HG02759 (cell line): ENCODE measurements at regions not wholly inside any gene's neighbourhood (a gene's known extent, or its start where the extent isn't known, plus 50 kb on each side); places are given as distances from the start of the nearest gene placed in this dataset.
"Not testable (repeated sequence)": the region's sequence is repeated elsewhere in the genome, so short reads cannot be mapped to it uniquely, and the experiment has no call there.

Source experiments
- ATAC-seq: cut with Tn5 transposase; IDR thresholded peaks from one replicate; pipeline ENCODE4 v1.9.1; 2021; ENCODE audit warnings: mild to moderate bottlenecking, moderate library complexity; ENCODE audit not compliant: unreplicated experiment

DNA sequence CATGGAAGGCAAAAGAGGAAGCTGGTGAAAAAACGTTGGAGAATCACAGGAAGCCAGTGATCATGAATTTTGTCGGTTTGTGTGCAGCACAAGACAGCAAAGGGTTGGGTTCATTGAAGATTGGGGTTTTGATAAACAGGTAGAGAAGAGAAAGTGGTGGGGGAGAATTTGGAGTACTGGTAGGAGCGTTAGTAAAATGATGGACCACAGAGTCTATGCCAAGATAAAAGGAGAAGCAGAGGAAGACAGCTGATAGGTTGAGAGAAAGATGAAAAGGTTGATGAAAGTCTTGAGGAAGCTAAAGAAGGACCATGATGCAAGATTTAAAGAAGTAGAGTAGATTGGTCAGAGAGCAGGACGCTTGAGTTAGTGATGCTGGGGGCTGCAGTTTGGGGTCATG, 156.8 kb upstream of the POU3F1 start:
- no peak for ATAC-seq

GRCh38 chr1:38201431-38201830, 154.8 kb upstream of the POU3F1 start:
- no peak for ATAC-seq

DNA sequence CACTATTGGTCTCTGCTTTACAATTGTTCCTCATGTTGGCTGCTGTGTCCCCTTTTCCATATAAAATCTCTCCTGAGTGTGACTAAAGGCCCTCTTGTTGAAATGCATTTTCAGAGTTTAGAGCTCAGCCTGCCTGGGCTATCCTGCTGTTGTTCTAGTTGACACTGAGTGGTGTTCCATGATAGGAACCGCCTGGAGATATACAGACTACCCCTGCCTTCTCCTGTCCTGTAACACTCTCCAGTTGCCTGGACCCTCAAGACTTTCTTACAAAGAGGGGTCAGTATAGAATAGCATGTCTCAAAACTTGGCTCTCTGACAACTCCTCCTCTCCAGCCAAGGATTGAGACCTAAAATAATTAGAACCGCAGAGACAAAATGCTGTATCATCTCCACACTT, 152.0 kb upstream of the POU3F1 start:
- no peak for ATAC-seq

DNA sequence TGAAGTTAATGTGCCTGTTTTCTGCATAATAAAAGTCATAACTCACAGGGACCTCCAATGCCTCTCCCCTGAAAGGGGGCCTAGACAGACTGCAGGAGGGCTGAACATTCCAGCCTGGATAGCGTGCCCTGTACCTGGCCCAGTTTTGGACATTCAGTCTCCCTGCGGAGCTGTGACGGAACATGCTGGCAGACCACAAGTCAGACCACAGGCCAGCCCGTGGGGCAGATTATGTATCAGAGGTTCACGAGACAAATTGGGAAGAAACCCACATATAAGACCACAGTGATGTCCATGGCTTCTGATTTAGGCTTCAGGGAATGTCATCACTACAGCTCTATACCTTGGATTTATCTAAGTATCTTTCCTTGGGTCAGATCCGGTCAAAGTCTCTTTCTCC, 151.5 kb upstream of the POU3F1 start:
- ATAC-seq, result no peak

GRCh38 chr1:38197312-38198061, 150.9 kb upstream of the POU3F1 start:
- no peak for ATAC-seq

DNA sequence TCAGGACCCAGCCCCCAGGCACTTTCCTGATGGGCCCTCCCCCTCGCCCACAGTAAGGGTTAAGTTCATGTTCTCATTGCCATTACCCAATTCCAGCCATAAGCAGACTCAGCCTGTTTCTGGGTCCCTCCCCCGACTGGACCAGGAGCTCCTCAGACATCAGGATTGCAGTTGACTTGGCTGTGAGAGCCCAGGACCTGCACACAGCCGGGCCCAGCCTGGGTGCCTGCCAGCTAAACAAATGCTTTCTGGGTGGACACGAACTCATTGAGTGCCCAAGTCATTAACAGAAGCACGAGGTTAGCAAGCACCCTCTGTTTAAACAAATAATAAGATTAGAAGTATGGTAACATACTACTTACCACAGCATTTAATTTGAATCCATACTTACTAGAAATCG, 147.9 kb upstream of the POU3F1 start:
- no peak for ATAC-seq

- ATAC-seq, result no peak
Measured at GRCh38 chr1:38193040-38193439, 146.4 kb upstream of the POU3F1 start.

DNA sequence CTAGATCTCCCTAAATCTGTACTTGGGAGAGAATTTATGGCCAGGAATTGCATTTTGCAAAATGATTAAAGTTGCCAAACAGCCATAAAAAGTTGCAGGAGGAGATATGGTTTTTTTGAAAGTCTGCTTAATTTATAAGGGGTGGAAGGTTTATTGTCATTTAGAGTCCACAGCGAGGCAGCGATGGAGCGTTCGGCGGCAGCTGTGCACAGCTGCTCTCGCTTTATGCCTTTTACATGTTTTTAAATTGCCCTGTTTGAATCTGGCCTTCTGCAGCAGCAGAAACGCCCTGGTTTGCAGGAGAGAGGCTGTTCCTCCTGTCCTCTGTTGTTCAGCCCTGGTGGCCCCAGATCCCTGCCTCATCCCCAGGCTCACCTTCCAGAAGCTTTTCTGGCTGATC, 144.9 kb upstream of the POU3F1 start:
- no peak for ATAC-seq

DNA sequence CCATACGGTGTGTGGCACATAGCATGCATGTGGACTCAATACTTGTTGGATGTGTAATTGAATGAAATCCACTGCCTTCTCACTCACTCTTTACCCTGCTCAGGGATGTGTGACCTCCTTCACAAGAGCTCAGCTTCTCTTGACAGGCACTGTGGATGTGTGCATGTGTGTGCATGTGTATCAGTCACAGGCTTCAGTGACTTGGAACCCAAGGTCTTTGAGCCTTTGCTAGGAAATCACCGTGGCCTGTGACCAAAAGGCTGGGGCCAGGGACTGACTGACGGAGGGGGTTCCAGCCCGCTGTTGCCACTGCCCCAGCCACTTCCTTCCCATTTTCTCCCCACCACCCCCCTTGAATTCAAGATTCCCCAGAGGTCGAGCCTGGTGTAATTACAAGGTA, 144.4 kb upstream of the POU3F1 start:
- ATAC-seq, result no peak

GRCh38 chr1:38187552-38187951, 141.0 kb upstream of the POU3F1 start:
- no peak for ATAC-seq

GRCh38 chr1:38186566-38186965, 140.0 kb upstream of the POU3F1 start:
- ATAC-seq, result no peak

DNA sequence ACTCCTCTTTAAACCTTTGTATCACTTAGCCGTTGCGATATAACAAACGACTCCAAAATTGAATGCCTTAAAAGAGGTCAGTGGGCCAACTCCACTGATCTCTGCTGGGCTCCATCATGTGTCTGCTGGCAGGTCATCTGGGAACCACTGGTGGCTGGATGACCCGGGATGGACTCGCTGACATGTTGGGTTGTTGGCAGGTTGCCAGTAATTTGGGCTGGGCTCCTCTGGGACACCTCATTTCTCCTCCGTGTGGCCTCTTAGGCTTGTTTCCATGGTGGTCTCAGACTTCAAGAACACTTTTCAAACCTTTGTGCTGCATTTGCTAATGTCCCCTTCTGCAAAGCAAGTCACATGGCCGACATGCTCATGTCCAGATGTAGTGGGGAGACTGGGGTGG, 139.3 kb upstream of the POU3F1 start:
- ATAC-seq, result no peak

DNA sequence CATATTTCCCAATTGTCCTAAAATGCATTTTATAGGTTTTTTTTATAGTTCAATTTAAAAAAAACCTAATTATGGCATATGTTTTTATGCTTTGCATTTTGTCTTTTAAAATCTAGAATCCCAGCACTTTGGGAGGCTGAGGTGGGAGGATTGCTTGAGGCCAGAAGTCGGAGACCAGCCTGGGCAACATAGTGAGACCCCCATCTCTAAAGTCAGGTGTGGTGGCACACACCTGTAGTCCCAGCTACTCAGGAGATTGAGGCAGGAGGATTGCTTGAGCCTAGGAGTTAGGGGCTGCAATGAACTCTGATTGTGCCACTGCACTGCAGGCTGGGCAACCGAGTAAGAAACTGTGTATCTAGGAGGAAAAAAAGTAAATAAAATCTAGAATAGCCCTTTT, 137.2 kb upstream of the POU3F1 start:
- no peak for ATAC-seq

GRCh38 chr1:38183096-38183495, 136.5 kb upstream of the POU3F1 start:
- no peak for ATAC-seq

DNA sequence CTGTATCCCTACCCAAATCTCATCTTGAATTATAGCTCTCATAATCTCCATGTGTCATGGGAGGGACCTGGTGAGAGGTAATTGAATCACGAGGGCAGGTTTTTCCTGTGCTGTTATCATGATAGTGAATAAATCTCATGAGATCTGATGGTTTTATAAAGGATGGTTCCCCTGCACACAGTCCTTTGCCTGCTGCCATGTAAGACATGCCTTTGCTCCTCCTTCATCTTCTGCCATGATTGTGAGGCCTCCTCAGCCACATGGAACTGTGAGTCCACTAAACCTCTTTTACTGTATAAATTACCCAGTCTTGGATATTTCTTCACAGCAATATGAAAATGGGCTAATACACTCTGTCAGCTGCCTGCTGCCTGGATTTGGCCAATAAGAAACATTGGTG, 133.8 kb upstream of the POU3F1 start:
- ATAC-seq, result not testable (repeated sequence)

- ATAC-seq, result no peak
Measured at GRCh38 chr1:38179483-38179882, 132.9 kb upstream of the POU3F1 start.

- no peak for ATAC-seq
Measured at GRCh38 chr1:38178216-38178615, 131.6 kb upstream of the POU3F1 start.

GRCh38 chr1:38175121-38175520, 128.5 kb upstream of the POU3F1 start:
- no peak for ATAC-seq

GRCh38 chr1:38173848-38174247, 127.3 kb upstream of the POU3F1 start:
- ATAC-seq, result no peak

- ATAC-seq, result peak; percentile 65
Measured at GRCh38 chr1:38173157-38173831, 126.7 kb upstream of the POU3F1 start.

- ATAC-seq, result no peak
Measured at GRCh38 chr1:38169121-38169520, 122.5 kb upstream of the POU3F1 start.

DNA sequence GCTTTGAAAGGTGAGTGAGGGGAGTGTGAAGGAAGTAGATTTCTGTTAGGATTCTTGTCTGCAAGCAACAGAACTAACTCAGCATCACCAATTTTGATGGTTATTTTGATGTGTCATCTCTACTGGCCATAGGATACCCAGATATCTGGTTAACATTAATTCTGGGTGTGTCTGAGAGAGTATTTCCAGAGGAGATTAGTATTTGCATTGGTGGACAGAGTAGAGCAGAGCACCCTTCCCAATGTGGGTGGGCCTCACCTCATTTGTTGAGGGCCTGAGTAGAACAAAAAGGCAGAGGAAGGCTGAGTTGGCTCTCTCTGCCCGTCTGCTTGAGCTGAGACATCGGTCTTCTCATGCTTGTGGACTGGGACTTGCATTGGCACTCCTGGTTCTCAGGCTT, 121.8 kb upstream of the POU3F1 start:
- ATAC-seq, result no peak

- no peak for ATAC-seq
Measured at GRCh38 chr1:38166461-38166860, 119.9 kb upstream of the POU3F1 start.
